Activated T-cell treated with anti-CD3 and anti-CD28 coated beads, Interleukin-2, amount 50 U/mL, for 72 hours (primary cell): ENCODE measurements at regions not wholly inside any gene's neighbourhood (a gene's known extent, or its start where the extent isn't known, plus 50 kb on each side); places are given as distances from the start of the nearest gene placed in this dataset.

ENCODE experiments used
- ATAC-seq, 2 donors: fragments of 150-1000 bp; cut with Tn5 transposase; replicated peaks in 1 of 2; 2 replicates each; pipeline ENCODE4 v1.10.0; 2021; ENCODE audit warnings: moderate library complexity in 2 of 2, mild to moderate bottlenecking in 1 of 2
- DNase-seq, 2 donors: peaks; one replicate each; pipeline ENCODE4 v3.0.0; 2021 to 2022; ENCODE audit warnings: mixed read lengths in 1 of 2
- H3K27ac Mint-ChIP-seq: one replicate; pipeline ENCODE4 v1.8.0; 2022; ENCODE audit warnings: mild to moderate bottlenecking, moderate library complexity, mixed read lengths
- H3K27me3 Mint-ChIP-seq: one replicate; pipeline ENCODE4 v1.8.0; 2022; ENCODE audit warnings: low read depth, mixed read lengths
- H3K36me3 Mint-ChIP-seq, 2 donors: one replicate each; pipeline ENCODE4 v1.8.0; 2022; ENCODE audit warnings: mixed read lengths in 2 of 2, mild to moderate bottlenecking in 1 of 2; ENCODE audit not compliant: insufficient read depth in 2 of 2
- H3K4me1 Mint-ChIP-seq: one replicate; pipeline ENCODE4 v1.8.0; 2022; ENCODE audit warnings: low read depth, mixed read lengths
- H3K4me3 Mint-ChIP-seq, 2 donors: one replicate each; pipeline ENCODE4 v1.8.0; 2022; ENCODE audit warnings: mild to moderate bottlenecking in 2 of 2, mixed read lengths in 2 of 2, moderate library complexity in 2 of 2
- H3K9me3 Mint-ChIP-seq, 2 donors: one replicate each; pipeline ENCODE4 v1.8.0; 2022; ENCODE audit warnings: mixed read lengths in 2 of 2

DNA sequence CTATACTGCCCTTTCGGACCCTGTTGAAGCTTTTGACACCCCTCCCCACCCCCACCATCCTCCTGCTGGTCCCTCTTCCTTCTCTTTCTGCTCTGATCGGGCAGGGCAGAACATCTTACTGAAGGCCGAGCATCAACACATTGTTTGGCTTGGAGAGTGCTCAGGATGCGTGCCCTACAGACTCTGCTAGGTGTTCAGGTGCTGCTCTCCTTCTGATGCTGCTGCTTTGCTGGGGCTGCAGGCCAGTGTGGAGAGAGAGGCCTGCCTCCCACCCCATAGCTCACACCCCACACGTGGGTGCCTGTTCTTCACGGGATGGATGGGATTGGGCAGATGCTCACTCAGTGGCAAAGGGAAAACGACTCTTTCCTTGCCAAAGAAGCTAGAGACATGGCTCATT is 89.8 kb upstream of the ONECUT1 start:
- no peak for ATAC-seq

DNA sequence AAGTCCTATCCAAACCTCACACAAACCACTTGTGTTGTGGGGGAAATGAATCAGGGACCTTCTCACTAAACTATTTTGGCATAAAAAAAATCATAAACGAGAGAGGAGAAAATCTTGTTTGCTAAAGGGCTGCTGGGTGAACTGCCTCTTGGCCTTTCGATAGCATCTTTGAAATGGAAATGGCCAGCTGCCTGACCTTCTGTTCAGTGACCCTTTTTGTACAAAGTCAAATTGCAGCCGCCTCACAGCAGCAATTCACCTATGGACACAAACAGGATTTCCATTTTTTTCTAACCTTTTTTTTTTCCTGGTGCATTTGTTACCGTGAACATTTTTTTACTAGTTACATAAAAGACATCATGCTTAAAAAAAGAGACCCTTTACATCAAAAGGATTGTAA is 89.0 kb upstream of the ONECUT1 start:
- DNase-seq (no peak), ATAC-seq (no peak)
- no peak overlapping the region for H3K27ac Mint-ChIP-seq
- no peak overlapping the region for H3K4me3 Mint-ChIP-seq
- H3K27me3 Mint-ChIP-seq, result peaks cover 11% of the 10 kb centered on the region
- no peaks in the 10 kb centered on the region for H3K36me3 Mint-ChIP-seq
- no peaks in the 10 kb centered on the region for H3K9me3 Mint-ChIP-seq
- H3K4me1 Mint-ChIP-seq, result no peaks in the 10 kb centered on the region

More for the DNA sequence above, 89.8 kb upstream of the ONECUT1 start:
- Mint-ChIP-seq H3K27me3 (peaks cover 11% of the 10 kb centered on the region), H3K36me3 (no peaks in the 10 kb centered on the region), H3K9me3 (no peaks in the 10 kb centered on the region), H3K4me3 (no peak overlapping the region), H3K27ac (no peak overlapping the region), H3K4me1 (no peaks in the 10 kb centered on the region)
- no peak for DNase-seq

DNA sequence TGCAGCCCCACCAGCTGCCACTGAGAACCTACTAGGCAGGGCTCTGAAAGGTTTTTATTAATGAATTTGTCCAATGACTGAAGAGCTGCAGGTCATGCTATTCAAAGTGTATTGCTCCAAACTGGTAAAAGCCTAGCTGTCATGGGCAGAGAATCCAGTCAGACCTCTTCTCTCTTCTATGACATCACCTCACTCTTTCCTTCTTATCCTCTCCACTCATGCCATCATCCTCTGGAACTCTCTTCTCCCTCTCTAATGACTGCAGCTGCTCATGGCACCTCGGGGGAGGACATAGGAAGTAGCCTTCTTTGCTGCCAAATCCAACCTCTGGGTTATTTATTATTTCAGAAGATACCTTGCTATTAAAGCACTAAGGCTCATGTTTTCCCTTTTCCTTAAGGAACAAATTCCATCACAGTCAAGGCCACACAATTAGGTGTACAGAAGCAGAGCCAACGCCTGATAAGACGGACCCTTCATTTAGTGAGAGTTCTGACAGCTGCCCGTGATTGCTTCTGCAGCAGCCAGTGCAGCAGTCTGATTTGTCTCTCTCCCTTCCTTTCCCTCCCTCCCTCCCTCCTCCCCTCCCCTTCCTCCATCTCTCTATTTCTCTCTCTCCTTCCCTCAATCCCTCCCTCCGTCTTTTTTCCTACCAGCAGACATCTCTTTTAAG is 87.0 kb upstream of the ONECUT1 start:
- H3K4me3 Mint-ChIP-seq, result no peak overlapping the region
- H3K27me3 Mint-ChIP-seq, result peaks cover 4% of the 10 kb centered on the region
- DNase-seq, result no peak
- no peaks in the 10 kb centered on the region for H3K4me1 Mint-ChIP-seq
- no peak overlapping the region for H3K27ac Mint-ChIP-seq
- no peak for ATAC-seq
- H3K9me3 Mint-ChIP-seq, result no peaks in the 10 kb centered on the region
- H3K36me3 Mint-ChIP-seq, result no peaks in the 10 kb centered on the region

DNA sequence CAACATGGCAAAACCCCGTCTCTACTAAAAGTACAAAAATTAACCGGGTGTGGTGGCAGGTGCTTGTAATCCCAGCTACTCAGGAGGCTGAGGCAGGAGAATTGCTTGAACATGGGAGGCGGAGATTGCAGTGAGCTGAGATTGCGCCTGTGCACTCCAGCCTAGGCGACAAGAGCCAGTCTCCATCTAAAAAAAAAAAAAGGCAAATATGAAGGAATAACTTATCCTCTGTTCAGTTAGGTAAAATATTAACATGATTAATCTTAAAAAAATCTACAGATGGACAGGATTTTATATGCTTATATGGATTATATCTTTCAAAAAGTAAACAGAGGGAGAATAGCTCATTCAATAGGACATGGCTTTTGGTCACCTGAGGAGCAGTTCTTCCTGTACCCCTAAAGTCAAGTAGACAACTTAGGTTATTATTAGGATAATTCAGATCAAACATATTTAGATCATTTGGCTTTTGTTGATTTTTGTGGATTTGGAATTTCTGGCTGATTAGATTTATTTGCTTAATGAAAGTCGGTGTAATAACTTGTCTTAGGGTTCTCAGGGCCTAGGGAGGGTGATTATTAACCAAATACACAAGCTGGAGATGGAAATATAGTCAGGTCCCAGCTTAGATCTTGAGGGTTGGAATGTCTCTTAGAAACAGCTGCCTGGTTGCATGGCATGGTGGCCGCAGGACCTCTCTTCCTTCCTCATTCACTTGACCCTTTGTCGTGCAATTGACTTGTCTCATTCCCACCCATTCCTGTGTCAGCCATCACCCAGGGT is 82.1 kb upstream of the ONECUT1 start:
- peaks cover 13% of the 10 kb centered on the region for H3K27me3 Mint-ChIP-seq
- no peak overlapping the region for H3K27ac Mint-ChIP-seq
- no peaks in the 10 kb centered on the region for H3K36me3 Mint-ChIP-seq
- H3K4me3 Mint-ChIP-seq, result no peak overlapping the region
- ATAC-seq (no peak), DNase-seq (no peak)
- H3K4me1 Mint-ChIP-seq, result no peaks in the 10 kb centered on the region
- H3K9me3 Mint-ChIP-seq, result no peaks in the 10 kb centered on the region

DNA sequence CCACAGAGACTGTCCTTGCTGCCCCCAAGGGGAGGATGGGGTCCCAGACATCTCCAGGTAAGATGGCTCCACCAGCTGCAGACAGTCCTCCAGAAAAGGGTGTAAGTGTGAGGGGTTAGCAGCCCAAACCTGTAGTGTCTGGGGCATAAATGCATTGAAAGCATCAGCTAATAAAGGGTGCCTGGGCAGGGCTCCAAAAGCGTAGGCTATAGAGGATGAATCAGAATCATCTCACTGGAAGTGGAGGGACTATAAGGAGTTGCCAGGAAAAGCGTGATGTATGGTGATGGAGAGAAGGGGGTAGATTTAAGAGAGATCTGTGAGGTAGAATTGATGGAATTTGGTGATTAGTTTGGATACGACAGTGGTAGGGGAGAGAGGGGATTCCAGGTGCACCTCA is 79.9 kb upstream of the ONECUT1 start:
- no peaks in the 10 kb centered on the region for H3K4me1 Mint-ChIP-seq
- ATAC-seq, result no peak
- H3K27me3 Mint-ChIP-seq, result peaks cover 11% of the 10 kb centered on the region
- H3K9me3 Mint-ChIP-seq, result peaks cover 7 to 8% of the 10 kb centered on the region in 2 donors
- no peak overlapping the region for H3K27ac Mint-ChIP-seq
- no peak for DNase-seq
- H3K36me3 Mint-ChIP-seq, result peaks cover 2% of the 10 kb centered on the region in 2 donors
- H3K4me3 Mint-ChIP-seq, result no peak overlapping the region

DNA sequence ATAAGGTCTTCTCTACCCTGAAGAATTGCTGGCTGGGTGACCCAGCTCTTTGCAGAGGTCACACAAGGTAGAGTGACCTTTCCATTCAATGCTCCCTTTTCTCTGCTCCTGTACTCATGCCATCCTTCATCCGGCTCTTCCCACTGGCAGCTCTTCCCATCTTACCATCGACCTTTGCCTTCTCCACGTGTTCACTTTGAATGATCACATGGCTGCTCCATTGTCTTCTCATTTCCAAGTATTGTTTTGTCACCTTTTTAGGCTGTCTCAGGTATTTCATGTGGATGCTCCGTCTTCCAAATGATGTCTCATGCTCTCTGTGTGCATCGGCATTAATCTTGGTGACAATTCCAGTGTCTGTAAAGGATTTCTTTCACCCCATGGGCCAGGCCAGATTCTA is 76.6 kb upstream of the ONECUT1 start:
- Mint-ChIP-seq H3K27ac (no peak overlapping the region), H3K4me1 (no peaks in the 10 kb centered on the region), H3K27me3 (peaks cover 11% of the 10 kb centered on the region), H3K4me3 (no peak overlapping the region), H3K36me3 (peaks cover 2% of the 10 kb centered on the region in 2 donors), H3K9me3 (peaks cover 9 to 10% of the 10 kb centered on the region in 2 donors)
- DNase-seq, result no peak
- ATAC-seq, result no peak

DNA sequence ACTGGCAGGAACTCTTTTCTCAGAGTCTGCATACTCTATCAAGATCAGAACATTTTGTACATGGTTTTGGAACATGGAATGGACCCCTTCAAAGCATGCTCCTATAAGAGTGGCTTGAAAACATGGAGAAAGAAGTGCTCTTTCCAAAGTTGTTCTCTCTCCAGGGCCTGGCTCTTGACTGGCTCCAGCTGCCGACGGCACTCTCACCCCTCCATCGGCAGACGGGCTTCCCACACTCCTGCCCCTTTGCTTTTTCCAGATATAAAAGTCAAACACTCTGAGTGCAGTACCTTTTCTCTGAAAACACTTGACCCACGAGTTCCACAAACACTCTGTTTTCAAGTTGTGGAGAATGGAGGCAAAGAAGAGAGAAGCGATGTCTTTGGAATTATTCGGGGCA is 72.5 kb upstream of the ONECUT1 start:
- ATAC-seq (no peak), DNase-seq (no peak)
- Mint-ChIP-seq H3K27me3 (no peaks in the 10 kb centered on the region), H3K9me3 (peaks cover 9 to 10% of the 10 kb centered on the region in 2 donors), H3K36me3 (peaks cover 2% of the 10 kb centered on the region in 2 donors), H3K4me3 (no peak overlapping the region), H3K27ac (no peak overlapping the region), H3K4me1 (no peaks in the 10 kb centered on the region)

DNA sequence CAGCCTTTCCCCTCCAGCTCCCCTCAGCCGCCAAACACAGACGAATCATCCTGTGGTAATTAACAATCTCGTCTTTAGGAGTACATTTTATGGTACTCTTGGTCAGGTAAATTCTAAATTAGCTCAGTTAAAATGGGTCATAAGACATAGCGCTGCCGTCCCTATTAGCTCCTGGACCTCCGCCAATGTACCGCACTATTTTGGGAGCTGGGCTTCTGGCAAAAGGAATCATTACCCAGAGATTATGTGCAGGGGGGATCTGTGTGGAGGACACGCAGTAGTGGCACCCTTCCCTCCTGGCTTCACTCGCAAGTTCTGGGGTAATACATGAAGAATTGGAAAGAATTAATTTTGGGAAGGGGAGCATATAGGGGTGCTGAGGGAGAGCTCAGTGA is 68.6 kb upstream of the ONECUT1 start:
- no peak overlapping the region for H3K27ac Mint-ChIP-seq
- no peak overlapping the region for H3K4me3 Mint-ChIP-seq
- DNase-seq (no peak), ATAC-seq (no peak)
- no peaks in the 10 kb centered on the region for H3K4me1 Mint-ChIP-seq
- peaks cover 19% of the 10 kb centered on the region for H3K27me3 Mint-ChIP-seq
- H3K9me3 Mint-ChIP-seq, result no peaks in the 10 kb centered on the region
- no peaks in the 10 kb centered on the region for H3K36me3 Mint-ChIP-seq

DNA sequence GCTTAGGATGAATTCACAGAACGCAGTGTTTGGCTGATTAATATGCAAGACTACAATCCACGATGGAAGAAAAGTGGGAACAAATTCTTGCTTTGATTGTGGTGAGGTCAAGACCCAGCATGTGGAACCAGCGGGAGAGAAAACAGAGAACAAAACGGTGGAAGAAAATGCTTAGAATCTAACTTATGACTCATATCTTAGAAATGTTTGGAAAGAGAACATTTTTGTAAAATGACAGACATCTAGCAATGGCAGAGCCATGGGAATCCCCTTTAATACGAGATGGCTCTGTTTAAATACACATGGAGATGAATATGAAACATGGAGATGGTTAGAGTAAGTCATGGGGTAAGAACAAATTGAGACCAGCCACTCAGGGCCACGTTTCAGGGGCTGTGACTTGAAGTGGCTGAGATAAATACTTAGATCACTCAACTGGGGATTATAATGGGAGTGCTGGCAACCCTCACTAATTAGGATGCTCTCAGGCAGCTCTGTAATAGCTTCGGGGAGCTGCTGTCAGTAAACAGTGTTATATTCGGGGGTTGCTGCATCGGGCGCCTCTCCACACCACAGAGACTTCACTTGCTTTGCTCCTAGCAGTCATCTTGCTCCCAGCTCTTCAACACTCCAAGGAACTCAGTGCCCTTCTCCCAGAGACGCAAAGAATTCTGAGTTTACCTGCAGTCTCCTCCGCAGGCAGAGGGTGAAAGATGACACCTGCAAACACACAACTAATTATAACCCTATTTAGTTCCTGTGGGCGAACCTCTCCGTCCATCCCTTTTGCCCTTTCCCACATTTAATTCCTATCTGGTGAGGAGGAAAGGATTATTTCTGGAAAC is 68.0 kb upstream of the ONECUT1 start:
- Mint-ChIP-seq H3K27me3 (peaks cover 19% of the 10 kb centered on the region), H3K27ac (no peak overlapping the region), H3K4me3 (no peak overlapping the region), H3K4me1 (no peaks in the 10 kb centered on the region), H3K9me3 (no peaks in the 10 kb centered on the region), H3K36me3 (no peaks in the 10 kb centered on the region)
- DNase-seq (no peak), ATAC-seq (no peak)

DNA sequence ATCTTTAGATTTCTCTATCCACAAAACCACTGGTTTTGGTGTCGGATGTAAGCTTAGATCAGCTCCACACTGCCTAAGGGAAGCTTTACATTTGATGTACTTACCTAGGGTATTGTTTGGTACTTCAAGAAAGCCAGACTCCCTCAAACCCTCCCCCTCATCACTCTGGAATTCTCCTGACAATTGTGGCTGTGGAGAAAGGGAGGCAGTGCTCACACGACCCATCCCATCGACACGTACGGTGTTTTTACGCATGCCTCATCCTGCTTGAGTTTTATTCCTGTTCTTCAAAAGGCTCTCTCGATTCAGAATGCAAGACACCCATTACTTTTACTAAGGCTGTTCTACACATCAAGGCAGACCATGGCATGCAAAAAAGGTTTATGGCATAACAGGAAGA is 67.3 kb upstream of the ONECUT1 start:
- ATAC-seq (no peak), DNase-seq (no peak)
- Mint-ChIP-seq H3K36me3 (no peaks in the 10 kb centered on the region), H3K27ac (no peak overlapping the region), H3K4me3 (no peak overlapping the region), H3K27me3 (peaks cover 19% of the 10 kb centered on the region), H3K4me1 (no peaks in the 10 kb centered on the region), H3K9me3 (no peaks in the 10 kb centered on the region)

DNA sequence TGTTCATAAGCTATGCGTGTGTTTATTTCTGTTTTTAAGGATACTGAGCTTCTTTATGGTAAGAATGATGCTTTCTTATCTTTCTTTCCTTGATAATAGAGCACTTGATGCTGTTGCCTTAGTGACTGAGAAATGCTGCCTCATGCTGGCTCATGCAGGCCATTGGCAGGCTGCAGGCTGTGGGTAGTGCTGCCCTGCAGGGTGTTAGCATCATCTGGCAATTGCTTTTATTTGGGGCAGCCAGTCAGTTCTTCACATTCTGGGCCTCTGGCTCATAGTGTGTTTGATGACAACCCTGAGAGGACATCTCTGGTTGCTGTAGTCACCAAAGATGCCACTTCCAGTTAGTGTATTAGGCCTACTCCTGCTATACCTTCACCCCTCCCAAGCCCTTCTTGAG is 66.2 kb upstream of the ONECUT1 start:
- ATAC-seq (no peak), DNase-seq (no peak)
- H3K27me3 Mint-ChIP-seq, result peaks cover 19% of the 10 kb centered on the region
- no peaks in the 10 kb centered on the region for H3K36me3 Mint-ChIP-seq
- no peaks in the 10 kb centered on the region for H3K9me3 Mint-ChIP-seq
- no peak overlapping the region for H3K27ac Mint-ChIP-seq
- H3K4me3 Mint-ChIP-seq, result no peak overlapping the region
- no peaks in the 10 kb centered on the region for H3K4me1 Mint-ChIP-seq

DNA sequence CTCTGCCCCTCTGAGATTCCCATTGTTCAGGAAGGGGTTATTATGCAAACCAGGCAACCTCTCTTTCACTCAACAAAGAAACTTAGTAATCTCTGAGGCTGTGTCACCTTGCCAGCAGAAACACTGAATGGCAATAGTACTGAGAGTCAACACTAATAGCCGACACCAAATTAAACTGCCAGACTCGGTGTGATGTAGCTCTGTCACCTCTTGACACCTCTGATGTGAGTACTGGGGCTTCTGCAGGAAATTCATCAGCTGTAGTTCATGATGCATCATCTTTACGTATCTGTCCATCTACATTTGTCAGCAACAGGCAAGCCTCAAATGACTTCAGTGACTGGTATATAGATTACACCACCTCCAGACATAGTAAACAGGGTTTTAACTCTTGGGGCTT is 65.0 kb upstream of the ONECUT1 start:
- Mint-ChIP-seq H3K36me3 (no peaks in the 10 kb centered on the region), H3K27me3 (peaks cover 19% of the 10 kb centered on the region), H3K4me1 (no peaks in the 10 kb centered on the region), H3K9me3 (no peaks in the 10 kb centered on the region), H3K27ac (no peak overlapping the region), H3K4me3 (no peak overlapping the region)
- ATAC-seq, result no peak
- DNase-seq, result no peak

DNA sequence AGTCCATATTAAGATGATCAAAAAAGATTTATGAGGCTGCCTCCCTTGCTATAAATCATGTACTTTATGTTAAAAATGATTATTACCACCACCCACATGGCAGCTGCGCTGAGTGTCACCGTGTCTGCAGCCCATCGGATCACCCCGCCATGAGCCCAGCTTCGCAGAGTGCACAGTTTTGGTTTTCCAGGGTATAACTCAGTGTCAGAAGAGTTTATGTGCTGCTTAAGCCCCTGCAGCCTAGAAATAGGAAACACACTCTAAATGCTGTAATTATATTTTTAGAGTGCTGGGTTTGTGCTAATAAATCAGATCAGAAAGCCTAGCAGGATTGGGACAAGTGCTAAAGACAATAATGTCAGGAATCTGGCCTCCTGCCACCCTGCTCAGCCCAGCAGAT is 54.7 kb upstream of the ONECUT1 start:
- DNase-seq (no peak), ATAC-seq (no peak)
- H3K27ac Mint-ChIP-seq, result no peak overlapping the region
- H3K9me3 Mint-ChIP-seq, result no peaks in the 10 kb centered on the region
- peaks cover 19% of the 10 kb centered on the region for H3K27me3 Mint-ChIP-seq
- H3K36me3 Mint-ChIP-seq, result no peaks in the 10 kb centered on the region
- H3K4me3 Mint-ChIP-seq, result no peak overlapping the region
- no peaks in the 10 kb centered on the region for H3K4me1 Mint-ChIP-seq
